Esophagus muscularis mucosa (tissue), 4 donors: ENCODE measurements at regions not wholly inside any gene's neighbourhood (a gene's known extent, or its start where the extent isn't known, plus 50 kb on each side); places are given as distances from the start of the nearest gene placed in this dataset.

Experiments used
- CTCF ChIP-seq, 3 experiments: fragments of 200-600 bp in 2 of 3; fragments of 450-650 bp in 1 of 3; sonication (generic) in 2 of 3; IDR thresholded peaks; one replicate each; pipeline ENCODE4 v1.5.1; 2017 to 2019; ENCODE audit warnings: antibody characterized with exemption in 3 of 3, mild to moderate bottlenecking in 2 of 3, moderate library complexity in 1 of 3
- EP300 ChIP-seq: sonication (generic); formaldehyde crosslinking; IDR thresholded peaks from one replicate; pipeline ENCODE4 v1.6.1; 2017; ENCODE audit warnings: antibody characterized with exemption
- POLR2A ChIP-seq: fragments of 450-650 bp; IDR thresholded peaks from one replicate; pipeline ENCODE4 v1.6.1; 2017; ENCODE audit warnings: antibody characterized with exemption, moderate library complexity, mild to moderate bottlenecking, low read depth
- POLR2AphosphoS5 ChIP-seq, 2 donors: sonication (generic); formaldehyde crosslinking; IDR thresholded peaks; one replicate each; pipeline ENCODE4 v1.6.1; 2017; ENCODE audit warnings: antibody characterized with exemption in 2 of 2

- TF ChIP-seq CTCF (IDR thresholded peaks at IDR 0.05) (no peak), EP300 (no peak), POLR2A (no peak), POLR2AphosphoS5 (IDR thresholded peaks at IDR 0.05) (no peak)
Observed at GRCh38 chr16:56093055-56093454, 98.2 kb upstream of the GNAO1 start.
